ENCODE measurements at regions not wholly inside any gene's neighbourhood (a gene's known extent, or its start where the extent isn't known, plus 50 kb on each side); places are given as distances from the start of the nearest gene placed in this dataset.

DNA sequence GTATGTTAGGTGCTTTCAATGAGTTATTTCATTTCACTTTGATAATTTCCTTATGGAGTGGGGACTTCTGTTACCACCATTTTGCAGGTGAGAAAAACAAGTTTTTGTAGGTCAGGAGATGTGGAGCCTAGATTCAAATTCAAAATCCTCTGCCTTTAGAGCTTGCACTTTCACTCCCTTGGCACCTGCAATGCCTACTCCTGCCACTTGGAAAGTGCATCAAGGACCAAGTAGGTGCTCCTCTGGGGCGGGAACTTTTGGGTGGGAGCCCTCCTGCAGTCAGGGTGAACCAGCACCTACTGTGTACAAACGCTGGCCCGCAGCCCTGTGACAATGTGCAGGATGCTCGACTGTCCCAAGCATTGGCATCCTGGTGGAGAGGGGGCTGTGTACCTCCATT is 199.0 kb downstream of the EMX2 start:
- TF ChIP-seq POLR2AphosphoS5 (IDR thresholded peaks at IDR 0.05; ENCODE audit: borderline replicate concordance, low read depth, low read length) (no peak), EZH2 (IDR thresholded peaks at IDR 0.05) (no peak), FOXP2 (optimal IDR thresholded peaks at IDR 0.05; ENCODE audit: control extremely low read depth, extremely low read length, insufficient read depth) (no peak)
